Gastrocnemius medialis (tissue), 4 donors: ENCODE measurements at regions not wholly inside any gene's neighbourhood (a gene's known extent, or its start where the extent isn't known, plus 50 kb on each side); places are given as distances from the start of the nearest gene placed in this dataset.

ENCODE experiments used
- ATAC-seq, 2 donors: fragments of 150-250 bp; one replicate each; pipeline ENCODE4 v1.9.1; 2016
- DNase-seq, 2 donors: peaks; one replicate each; pipeline ENCODE4 v3.0.0-alpha.2; 2019
- H3K27ac ChIP-seq, 4 donors: fragments of 200-600 bp; sonication (generic); 1 replicate in 1 of 4; 2 replicates in 3 of 4; pipeline ENCODE4 v1.5.1; 2016 to 2018; ENCODE audit warnings: mild to moderate bottlenecking in 2 of 4, moderate library complexity in 1 of 4
- H3K27me3 ChIP-seq, 3 donors: fragments of 200-600 bp; sonication (generic) in 2 of 3; 1 replicate in 1 of 3; 2 replicates in 2 of 3; pipeline versions ENCODE4 v1.5.1 to v1.6.0; 2016 to 2019; ENCODE audit warnings: mild to moderate bottlenecking in 1 of 3, moderate library complexity in 1 of 3
- H3K36me3 ChIP-seq, 2 donors: fragments of 200-600 bp; sonication (generic) in 1 of 2; one replicate each; pipeline ENCODE4 v1.5.1; 2017 to 2018
- H3K4me1 ChIP-seq, 2 donors: fragments of 200-600 bp; sonication (generic) in 1 of 2; one replicate each; pipeline ENCODE4 v1.5.1; 2016 to 2017; ENCODE audit warnings: mild to moderate bottlenecking in 2 of 2
- H3K4me3 ChIP-seq, 4 donors: fragments of 200-600 bp; sonication (generic) in 3 of 4; 1 replicate in 1 of 4; 2 replicates in 3 of 4; pipeline ENCODE4 v1.5.1; 2016 to 2019; ENCODE audit warnings: mild to moderate bottlenecking in 2 of 4
- H3K9me3 ChIP-seq, 3 donors: fragments of 200-600 bp; sonication (generic) in 2 of 3; 1 replicate in 1 of 3; 2 replicates in 2 of 3; pipeline ENCODE4 v1.5.1; 2016 to 2019
- CTCF ChIP-seq, 5 experiments: fragments of 450-650 bp in 3 of 5; fragments of 200-600 bp in 2 of 5; sonication (generic) in 2 of 5; IDR thresholded peaks in 4 of 5; conservative IDR thresholded peaks in 1 of 5; 1 replicate in 4 of 5; 2 replicates in 1 of 5; pipeline ENCODE4 v1.5.1; 2016 to 2019; ENCODE audit warnings: antibody characterized with exemption in 5 of 5, mild to moderate bottlenecking in 3 of 5, moderate library complexity in 3 of 5
- POLR2A ChIP-seq, 2 donors: fragments of 450-650 bp; IDR thresholded peaks; one replicate each; pipeline ENCODE4 v1.6.1; 2017; ENCODE audit warnings: antibody characterized with exemption in 2 of 2, mild to moderate bottlenecking in 2 of 2, moderate library complexity in 2 of 2
- in situ Hi-C, 4 donors: fragments of 200-750 bp; cut with MboI; loops; one replicate each; pipeline versions ENCODE4 v1.15.0 to v1.8.0; 2017; ENCODE audit warnings: low sequenced_read_pairs in 4 of 4
- intact Hi-C: fragments of 100-400 bp; cut with DNase I; formaldehyde crosslinking; loops from one replicate; pipeline ENCODE4 v1.15.1; 2023; ENCODE audit warnings: low total_unique reads

- in situ Hi-C loops (no loop called here), intact Hi-C loops (no loop called here)
- Histone ChIP-seq H3K27ac (no peak overlapping the region), H3K9me3 (no peaks in the 10 kb centered on the region), H3K4me1 (no peaks in the 10 kb centered on the region), H3K27me3 (no peaks in the 10 kb centered on the region), H3K36me3 (no peaks in the 10 kb centered on the region), H3K4me3 (no peak overlapping the region)
- TF ChIP-seq CTCF (IDR thresholded peaks at IDR 0.05 in 4 of 5, conservative IDR thresholded peaks at IDR 0.05 in 1 of 5) (no peak), POLR2A (IDR thresholded peaks at IDR 0.05) (no peak)
- ATAC-seq, result no peak
- DNase-seq, result no peak
Observed at GRCh38 chr5:152607401-152608160, 202.5 kb upstream of the NMUR2 start.

DNA sequence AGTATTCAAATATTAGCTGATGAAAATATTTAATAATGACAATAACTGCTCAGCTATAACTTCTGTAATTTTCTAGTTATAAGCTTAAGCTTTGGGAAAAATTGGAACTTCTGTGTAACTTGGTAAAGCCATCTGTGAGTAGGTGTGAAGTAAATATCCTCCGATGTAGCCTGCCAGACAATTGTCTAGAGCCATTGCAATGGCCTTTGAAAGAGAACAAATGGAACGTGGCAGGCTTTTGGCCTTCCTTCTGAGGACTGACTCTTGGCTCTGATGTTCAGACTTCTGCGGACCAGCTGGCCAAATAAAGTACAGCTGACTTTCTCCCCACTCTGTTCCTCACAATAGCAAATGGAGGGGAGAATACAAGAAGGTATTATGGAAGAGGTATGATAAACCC lies 203.4 kb upstream of the NMUR2 start:
- Histone ChIP-seq H3K9me3 (no peaks in the 10 kb centered on the region), H3K4me1 (no peaks in the 10 kb centered on the region), H3K36me3 (no peaks in the 10 kb centered on the region), H3K27ac (no peak overlapping the region), H3K27me3 (no peaks in the 10 kb centered on the region), H3K4me3 (no peak overlapping the region)
- in situ Hi-C loops, result no loop called here
- no peak for TF ChIP-seq POLR2A (IDR thresholded peaks at IDR 0.05)
- no peak for TF ChIP-seq CTCF (IDR thresholded peaks at IDR 0.05 in 4 of 5, conservative IDR thresholded peaks at IDR 0.05 in 1 of 5)
- intact Hi-C loops, result no loop called here
- no peak for ATAC-seq
- DNase-seq, result no peak

DNA sequence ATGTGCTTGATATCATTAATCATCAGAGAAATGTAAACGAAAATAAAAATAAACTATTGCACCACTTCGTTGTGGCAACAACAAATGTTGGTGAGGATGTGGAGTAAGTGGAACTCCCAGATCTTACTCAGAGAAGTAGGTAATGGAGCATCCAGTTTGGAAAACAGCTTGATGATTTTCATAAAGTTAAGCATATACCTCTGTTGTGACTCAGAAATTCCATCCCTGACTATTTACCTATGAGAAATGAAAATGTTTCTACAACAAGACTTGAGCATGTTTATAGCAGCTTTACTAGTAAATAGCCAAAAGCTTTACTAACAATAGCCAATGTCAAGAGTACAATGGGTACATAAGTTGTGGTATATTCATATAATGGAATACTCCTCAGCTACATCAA lies 214.7 kb upstream of the NMUR2 start:
- Histone ChIP-seq H3K4me3 (no peak overlapping the region), H3K4me1 (no peaks in the 10 kb centered on the region), H3K9me3 (no peaks in the 10 kb centered on the region), H3K27me3 (no peaks in the 10 kb centered on the region), H3K36me3 (no peaks in the 10 kb centered on the region), H3K27ac (no peak overlapping the region)
- intact Hi-C loops, result no loop called here
- in situ Hi-C loops, result no loop called here
- DNase-seq (no peak), ATAC-seq (no peak)
- TF ChIP-seq CTCF (IDR thresholded peaks at IDR 0.05 in 4 of 5, conservative IDR thresholded peaks at IDR 0.05 in 1 of 5), result no peak
- no peak for TF ChIP-seq POLR2A (IDR thresholded peaks at IDR 0.05)

GRCh38 chr5:152622628-152623027 lies 217.5 kb upstream of the NMUR2 start:
- intact Hi-C loops, result no loop called here
- ATAC-seq, result no peak
- no peak overlapping the region for H3K4me3 ChIP-seq
- no peaks in the 10 kb centered on the region for H3K27me3 ChIP-seq
- H3K4me1 ChIP-seq, result no peaks in the 10 kb centered on the region
- TF ChIP-seq POLR2A (IDR thresholded peaks at IDR 0.05), result no peak
- TF ChIP-seq CTCF (IDR thresholded peaks at IDR 0.05 in 4 of 5, conservative IDR thresholded peaks at IDR 0.05 in 1 of 5), result no peak
- DNase-seq, result no peak
- no peaks in the 10 kb centered on the region for H3K36me3 ChIP-seq
- no peak overlapping the region for H3K27ac ChIP-seq
- no peaks in the 10 kb centered on the region for H3K9me3 ChIP-seq
- in situ Hi-C loops, result no loop called here

DNA sequence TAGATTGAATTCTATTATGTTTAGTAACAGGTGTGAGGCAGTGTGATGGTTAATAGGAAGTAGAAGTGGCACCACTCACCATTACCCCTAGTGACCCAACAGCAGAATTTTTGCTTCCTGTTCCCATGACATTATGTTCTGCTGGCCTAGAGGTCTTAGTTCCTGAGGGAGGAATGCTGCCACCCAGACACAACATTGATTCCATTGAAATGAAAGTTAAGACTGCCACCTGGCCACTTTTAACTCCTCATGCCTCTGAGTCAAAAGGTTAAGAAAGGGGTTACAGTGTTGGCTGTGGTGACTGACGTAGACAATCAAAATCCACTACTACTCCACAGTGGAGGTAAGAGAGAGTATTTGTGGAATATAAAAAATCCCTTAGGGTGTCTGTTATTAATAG lies 218.9 kb upstream of the NMUR2 start:
- Histone ChIP-seq H3K36me3 (no peaks in the 10 kb centered on the region), H3K4me1 (no peaks in the 10 kb centered on the region), H3K9me3 (no peaks in the 10 kb centered on the region), H3K4me3 (no peak overlapping the region), H3K27ac (no peak overlapping the region), H3K27me3 (no peaks in the 10 kb centered on the region)
- TF ChIP-seq CTCF (IDR thresholded peaks at IDR 0.05 in 4 of 5, conservative IDR thresholded peaks at IDR 0.05 in 1 of 5) (no peak), POLR2A (IDR thresholded peaks at IDR 0.05) (no peak)
- in situ Hi-C loops, result no loop called here
- intact Hi-C loops, result no loop called here
- ATAC-seq (no peak), DNase-seq (no peak)
